ENCODE measurements at regions not wholly inside any gene's neighbourhood (a gene's known extent, or its start where the extent isn't known, plus 50 kb on each side); places are given as distances from the start of the nearest gene placed in this dataset.
"Not testable (repeated sequence)": the region's sequence is repeated elsewhere in the genome, so short reads cannot be mapped to it uniquely, and the experiment has no call there.

GRCh38 chr5:18720002-18720401 lies 1085.7 kb downstream of the TAF11L14 start:
- Histone ChIP-seq H2BK120ac (ENCODE audit: insufficient read depth, low read length, poor library complexity) (no peak overlapping the region), H4K8ac (ENCODE audit: low read depth, low read length) (no peak overlapping the region), H3K4me2 (ENCODE audit: low read length) (no peak overlapping the region), H3K23ac (ENCODE audit: low read length) (no peak overlapping the region), H3K27ac (ENCODE audit: low read depth, low read length) (no peak overlapping the region), H3K4ac (ENCODE audit: low read depth, low read length) (no peak overlapping the region), H3K14ac (ENCODE audit: low read length) (no peak overlapping the region), H3K27me3 (ENCODE audit: insufficient read depth, low read length) (no peaks in the 10 kb centered on the region), H2AK5ac (ENCODE audit: low read length) (no peak overlapping the region), H3K79me2 (ENCODE audit: control insufficient read depth, insufficient read depth, low read length, poor library complexity) (no peaks in the 10 kb centered on the region), H3K9ac (ENCODE audit: low read length) (no peak overlapping the region), H2BK5ac (ENCODE audit: low read depth, low read length, poor library complexity) (no peak overlapping the region), H4K91ac (ENCODE audit: low read depth, low read length) (no peak overlapping the region), H4K12ac (ENCODE audit: low read depth, low read length) (no peak overlapping the region), H3K4me1 (ENCODE audit: control insufficient read depth in 1 of 2, insufficient read depth in 2 of 2, low read length in 2 of 2) (no peaks in the 10 kb centered on the region), H3K79me1 (ENCODE audit: low read length) (no peaks in the 10 kb centered on the region), H3K4me3 (ENCODE audit: low read depth, low read length) (no peak overlapping the region), H3K36me3 (ENCODE audit: control insufficient read depth in 1 of 2, insufficient read depth in 2 of 2, low read length in 2 of 2) (no peaks in the 10 kb centered on the region), H2AFZ (ENCODE audit: insufficient read depth, low read length, poor library complexity) (no peak overlapping the region), H2BK12ac (ENCODE audit: low read length) (no peak overlapping the region), H3K9me3 (ENCODE audit: insufficient read depth, low read depth, low read length) (no peaks in the 10 kb centered on the region), H3K18ac (ENCODE audit: low read length) (no peak overlapping the region)
- no CpG with 5 or more reads among the region's 1 CpG for WGBS (ENCODE audit: extremely low coverage, insufficient coverage, insufficient read length)
- peak in 1 of 2 donors; percentile 3 for DNase-seq

GRCh38 chr5:18732556-18733479 lies 1098.6 kb downstream of the TAF11L14 start:
- no peak overlapping the region for H3K27ac ChIP-seq (ENCODE audit: low read depth, low read length)
- no peak overlapping the region for H2BK120ac ChIP-seq (ENCODE audit: insufficient read depth, low read length, poor library complexity)
- no CpG with 5 or more reads among the region's 16 CpGs for WGBS (ENCODE audit: extremely low coverage, insufficient coverage, insufficient read length)
- H3K9me3 ChIP-seq (ENCODE audit: insufficient read depth, low read depth, low read length) = no peaks in the 10 kb centered on the region
- H3K4me2 ChIP-seq (ENCODE audit: low read length) = no peak overlapping the region
- H3K23ac ChIP-seq (ENCODE audit: low read length) = no peak overlapping the region
- H3K79me2 ChIP-seq (ENCODE audit: control insufficient read depth, insufficient read depth, low read length, poor library complexity) = no peaks in the 10 kb centered on the region
- H3K27me3 ChIP-seq (ENCODE audit: insufficient read depth, low read length) = no peaks in the 10 kb centered on the region
- no peak overlapping the region for H2AK5ac ChIP-seq (ENCODE audit: low read length)
- H4K91ac ChIP-seq (ENCODE audit: low read depth, low read length) = no peak overlapping the region
- no peak overlapping the region for H4K8ac ChIP-seq (ENCODE audit: low read depth, low read length)
- H4K12ac ChIP-seq (ENCODE audit: low read depth, low read length) = no peak overlapping the region
- H3K36me3 ChIP-seq (ENCODE audit: control insufficient read depth in 1 of 2, insufficient read depth in 2 of 2, low read length in 2 of 2) = no peaks in the 10 kb centered on the region
- H3K4me3 ChIP-seq (ENCODE audit: low read depth, low read length) = no peak overlapping the region
- DNase-seq = no peak
- no peak overlapping the region for H3K14ac ChIP-seq (ENCODE audit: low read length)
- no peak overlapping the region for H2BK5ac ChIP-seq (ENCODE audit: low read depth, low read length, poor library complexity)
- no peak overlapping the region for H2BK12ac ChIP-seq (ENCODE audit: low read length)
- H3K9ac ChIP-seq (ENCODE audit: low read length) = no peak overlapping the region
- H3K4me1 ChIP-seq (ENCODE audit: control insufficient read depth in 1 of 2, insufficient read depth in 2 of 2, low read length in 2 of 2) = no peaks in the 10 kb centered on the region
- H3K79me1 ChIP-seq (ENCODE audit: low read length) = no peaks in the 10 kb centered on the region
- H3K18ac ChIP-seq (ENCODE audit: low read length) = no peak overlapping the region
- H3K4ac ChIP-seq (ENCODE audit: low read depth, low read length) = no peak overlapping the region
- H2AFZ ChIP-seq (ENCODE audit: insufficient read depth, low read length, poor library complexity) = no peak overlapping the region

GRCh38 chr5:18736051-18736398 lies 1101.8 kb downstream of the TAF11L14 start:
- no CpG with 5 or more reads among the region's 2 CpGs for WGBS (ENCODE audit: extremely low coverage, insufficient coverage, insufficient read length)
- Histone ChIP-seq H3K4me2 (ENCODE audit: low read length) (no peak overlapping the region), H3K4ac (ENCODE audit: low read depth, low read length) (no peak overlapping the region), H3K4me3 (ENCODE audit: low read depth, low read length) (no peak overlapping the region), H3K27ac (ENCODE audit: low read depth, low read length) (no peak overlapping the region), H3K9ac (ENCODE audit: low read length) (no peak overlapping the region), H2BK12ac (ENCODE audit: low read length) (no peak overlapping the region), H2BK120ac (ENCODE audit: insufficient read depth, low read length, poor library complexity) (no peak overlapping the region), H3K79me2 (ENCODE audit: control insufficient read depth, insufficient read depth, low read length, poor library complexity) (no peaks in the 10 kb centered on the region), H3K9me3 (ENCODE audit: insufficient read depth, low read depth, low read length) (no peaks in the 10 kb centered on the region), H3K23ac (ENCODE audit: low read length) (no peak overlapping the region), H3K18ac (ENCODE audit: low read length) (no peak overlapping the region), H2BK5ac (ENCODE audit: low read depth, low read length, poor library complexity) (no peak overlapping the region), H2AK5ac (ENCODE audit: low read length) (no peak overlapping the region), H2AFZ (ENCODE audit: insufficient read depth, low read length, poor library complexity) (no peak overlapping the region), H3K79me1 (ENCODE audit: low read length) (no peaks in the 10 kb centered on the region), H4K91ac (ENCODE audit: low read depth, low read length) (no peak overlapping the region), H4K12ac (ENCODE audit: low read depth, low read length) (no peak overlapping the region), H3K27me3 (ENCODE audit: insufficient read depth, low read length) (no peaks in the 10 kb centered on the region), H4K8ac (ENCODE audit: low read depth, low read length) (no peak overlapping the region), H3K14ac (ENCODE audit: low read length) (no peak overlapping the region), H3K4me1 (ENCODE audit: control insufficient read depth in 1 of 2, insufficient read depth in 2 of 2, low read length in 2 of 2) (no peaks in the 10 kb centered on the region), H3K36me3 (ENCODE audit: control insufficient read depth in 1 of 2, insufficient read depth in 2 of 2, low read length in 2 of 2) (no peaks in the 10 kb centered on the region)
- DNase-seq = no peak

- H3K9ac ChIP-seq (ENCODE audit: low read length); H3K18ac ChIP-seq (ENCODE audit: low read length); H3K27ac ChIP-seq (ENCODE audit: low read depth, low read length); H3K23ac ChIP-seq (ENCODE audit: low read length); H2AFZ ChIP-seq (ENCODE audit: insufficient read depth, low read length, poor library complexity); H3K79me1 ChIP-seq (ENCODE audit: low read length); H3K79me2 ChIP-seq (ENCODE audit: control insufficient read depth, insufficient read depth, low read length, poor library complexity); H4K8ac ChIP-seq (ENCODE audit: low read depth, low read length); H3K9me3 ChIP-seq (ENCODE audit: insufficient read depth, low read depth, low read length); H3K36me3 ChIP-seq (ENCODE audit: control insufficient read depth in 1 of 2, insufficient read depth in 2 of 2, low read length in 2 of 2); H4K12ac ChIP-seq (ENCODE audit: low read depth, low read length); H2BK12ac ChIP-seq (ENCODE audit: low read length); H3K4me2 ChIP-seq (ENCODE audit: low read length); H2BK5ac ChIP-seq (ENCODE audit: low read depth, low read length, poor library complexity); H3K27me3 ChIP-seq (ENCODE audit: insufficient read depth, low read length); H3K4ac ChIP-seq (ENCODE audit: low read depth, low read length); H2AK5ac ChIP-seq (ENCODE audit: low read length); H2BK120ac ChIP-seq (ENCODE audit: insufficient read depth, low read length, poor library complexity); H4K91ac ChIP-seq (ENCODE audit: low read depth, low read length); H3K14ac ChIP-seq (ENCODE audit: low read length); H3K4me3 ChIP-seq (ENCODE audit: low read depth, low read length); H3K4me1 ChIP-seq (ENCODE audit: control insufficient read depth in 1 of 2, insufficient read depth in 2 of 2, low read length in 2 of 2); DNase-seq: not testable (repeated sequence)
- WGBS (ENCODE audit: extremely low coverage, insufficient coverage, insufficient read length) = no CpG with 5 or more reads among the region's 7 CpGs
Measured at GRCh38 chr5:18736736-18737135, 1102.5 kb downstream of the TAF11L14 start.

Data from trophoblast cell (in vitro differentiated cells and primary cell).